ENCODE measurements at regions not wholly inside any gene's neighbourhood (a gene's known extent, or its start where the extent isn't known, plus 50 kb on each side); places are given as distances from the start of the nearest gene placed in this dataset.

GRCh38 chr2:12587729-12588522 is 128.8 kb upstream of the TRIB2 start:
- no peak for TF ChIP-seq POLR2A (IDR thresholded peaks at IDR 0.05)
- TF ChIP-seq CTCF (IDR thresholded peaks at IDR 0.05), result no peak
